Kidney epithelial cell (primary cell): ENCODE measurements at regions not wholly inside any gene's neighbourhood (a gene's known extent, or its start where the extent isn't known, plus 50 kb on each side); places are given as distances from the start of the nearest gene placed in this dataset.

Experiments used
- DNase-seq: peaks from one replicate; pipeline ENCODE4 v3.0.0-alpha.2; 2010; ENCODE audit warnings: low read depth
- H3K27me3 ChIP-seq: 2 replicates; pipeline ENCODE4 v1.6.0; 2011; ENCODE audit warnings: low read length; ENCODE audit not compliant: control insufficient read depth, insufficient read depth
- H3K36me3 ChIP-seq: 2 replicates; pipeline ENCODE4 v1.5.1; 2011; ENCODE audit warnings: low read length; ENCODE audit not compliant: control insufficient read depth, insufficient read depth
- H3K4me3 ChIP-seq: 2 replicates; pipeline ENCODE4 v1.5.1; 2011; ENCODE audit warnings: low read depth, mild to moderate bottlenecking, control low read depth, low read length
- CTCF ChIP-seq: IDR thresholded peaks from 2 replicates; pipeline ENCODE4 v1.5.1; 2011; ENCODE audit warnings: mild to moderate bottlenecking, moderate library complexity, low read length, control low read depth, inconsistent platforms; ENCODE audit not compliant: insufficient read depth, poor library complexity, severe bottlenecking

- DNase-seq, result no peak
- TF ChIP-seq CTCF, result no peak
- Histone ChIP-seq H3K4me3 (no peak overlapping the region), H3K27me3 (no peaks in the 10 kb centered on the region), H3K36me3 (no peaks in the 10 kb centered on the region)
These were observed 328.6 kb downstream of the PCDH19 start for GRCh38 chrX:100081503-100081902.

- no peaks in the 10 kb centered on the region for H3K36me3 ChIP-seq
- no peak for DNase-seq
- no peaks in the 10 kb centered on the region for H3K27me3 ChIP-seq
- no peak for TF ChIP-seq CTCF
- H3K4me3 ChIP-seq, result no peak overlapping the region
These were observed 334.0 kb downstream of the PCDH19 start for GRCh38 chrX:100076031-100076430.

- H3K27me3 ChIP-seq, result no peaks in the 10 kb centered on the region
These were observed 337.7 kb downstream of the PCDH19 start for GRCh38 chrX:100072336-100072735.

GRCh38 chrX:100070334-100070849 is 339.7 kb downstream of the PCDH19 start:
- H3K4me3 ChIP-seq, result no peak overlapping the region
- no peak for DNase-seq
- no peaks in the 10 kb centered on the region for H3K36me3 ChIP-seq
- H3K27me3 ChIP-seq, result no peaks in the 10 kb centered on the region
- TF ChIP-seq CTCF, result no peak

More at GRCh38 chrX:100072336-100072735, 337.7 kb downstream of the PCDH19 start:
- no peak for DNase-seq
- Histone ChIP-seq H3K36me3 (no peaks in the 10 kb centered on the region), H3K4me3 (no peak overlapping the region)
- TF ChIP-seq CTCF, result no peak

GRCh38 chrX:100048156-100048555 is 361.9 kb downstream of the PCDH19 start:
- Histone ChIP-seq H3K27me3 (no peaks in the 10 kb centered on the region), H3K36me3 (no peaks in the 10 kb centered on the region), H3K4me3 (no peak overlapping the region)
- no peak for TF ChIP-seq CTCF
- DNase-seq, result no peak
